Body of pancreas (tissue), 4 donors: ENCODE measurements at regions not wholly inside any gene's neighbourhood (a gene's known extent, or its start where the extent isn't known, plus 50 kb on each side); places are given as distances from the start of the nearest gene placed in this dataset.
"Not testable (repeated sequence)": the region's sequence is repeated elsewhere in the genome, so short reads cannot be mapped to it uniquely, and the experiment has no call there.

Source experiments
- ATAC-seq: fragments of 150-250 bp; one replicate; pipeline ENCODE4 v1.9.1; 2016
- DNase-seq, 4 donors: peaks; one replicate each; pipeline ENCODE4 v3.0.0-alpha.2; 2019
- H3K27ac ChIP-seq, 4 donors: fragments of 200-600 bp; sonication (generic); 1 replicate in 3 of 4; 2 replicates in 1 of 4; pipeline versions ENCODE4 v1.5.1 to v1.6.1; 2016 to 2019; ENCODE audit warnings: mild to moderate bottlenecking in 1 of 4, mixed read lengths in 1 of 4, moderate library complexity in 1 of 4
- H3K27me3 ChIP-seq, 2 donors: fragments of 200-600 bp; sonication (generic); one replicate each; pipeline ENCODE4 v1.6.0; 2016; ENCODE audit warnings: mild to moderate bottlenecking in 1 of 2
- H3K36me3 ChIP-seq, 2 donors: fragments of 200-600 bp; sonication (generic); replicated peaks in 1 of 2; 2 replicates each; pipeline ENCODE4 v1.5.1; 2016; ENCODE audit warnings: low read depth in 2 of 2; ENCODE audit not compliant: insufficient read depth in 1 of 2
- H3K4me1 ChIP-seq: fragments of 200-600 bp; sonication (generic); one replicate; pipeline ENCODE4 v1.6.0; 2016
- H3K4me3 ChIP-seq, 2 donors: fragments of 200-600 bp; sonication (generic); 1 replicate in 1 of 2; 2 replicates in 1 of 2; pipeline ENCODE4 v1.5.1; 2016 to 2019
- H3K9me3 ChIP-seq, 3 donors: fragments of 200-600 bp; sonication (generic); 1 replicate in 2 of 3; 2 replicates in 1 of 3; pipeline ENCODE4 v1.5.1; 2016
- CTCF ChIP-seq, 7 experiments: fragments of 450-650 bp in 4 of 7; fragments of 200-600 bp in 3 of 7; sonication (generic) in 3 of 7; IDR thresholded peaks; one replicate each; pipeline ENCODE4 v1.5.1; 2016 to 2019; ENCODE audit warnings: antibody characterized with exemption in 7 of 7
- POLR2A ChIP-seq, 3 donors: fragments of 450-650 bp; IDR thresholded peaks; one replicate each; pipeline ENCODE4 v1.6.1; 2016; ENCODE audit warnings: antibody characterized with exemption in 3 of 3, mild to moderate bottlenecking in 2 of 3
- WGBS, 2 donors: methylation state at CpG; one replicate each; pipeline ENCODE4 v1.1.5; 2017; 5-methylcytosine and 5-hydroxymethylcytosine counted together
- intact Hi-C: fragments of 100-400 bp; cut with DNase I; formaldehyde crosslinking; loops from one replicate; pipeline ENCODE4 v1.15.1; 2023

- H3K27me3 ChIP-seq = no peaks in the 10 kb centered on the region
- H3K4me3 ChIP-seq = no peak overlapping the region
- no peak for TF ChIP-seq POLR2A (IDR thresholded peaks at IDR 0.05)
- TF ChIP-seq CTCF (IDR thresholded peaks at IDR 0.05) = no peak
- WGBS, 2 donors = 70 to 73% methylated on average over 2 of the region's 2 CpGs
- intact Hi-C loops = no loop called here
- H3K9me3 ChIP-seq = no peaks in the 10 kb centered on the region
- ATAC-seq = no peak
- H3K36me3 ChIP-seq = no peaks in the 10 kb centered on the region
- no peak overlapping the region for H3K27ac ChIP-seq
- DNase-seq = no peak
- H3K4me1 ChIP-seq = peaks cover 14% of the 10 kb centered on the region
Observed at GRCh38 chr3:81997390-81997789, 235.9 kb upstream of the GBE1 start.

GRCh38 chr3:81995329-81995728 lies 233.9 kb upstream of the GBE1 start:
- ATAC-seq = no peak
- H3K4me3 ChIP-seq = no peak overlapping the region
- peaks cover 0 to 3% (median 0%) of the 10 kb centered on the region in 3 donors for H3K9me3 ChIP-seq
- H3K4me1 ChIP-seq = peaks cover under 1% of the 10 kb centered on the region
- 58 to 61% methylated on average over 2 of the region's 2 CpGs for WGBS, 2 donors
- DNase-seq = peak in 1 of 4 donors; percentile 9
- intact Hi-C loops = no loop called here
- no peaks in the 10 kb centered on the region for H3K36me3 ChIP-seq
- no peak overlapping the region for H3K27ac ChIP-seq
- no peak for TF ChIP-seq POLR2A (IDR thresholded peaks at IDR 0.05)
- TF ChIP-seq CTCF (IDR thresholded peaks at IDR 0.05) = peak in 1 of 7 experiments; percentile 44
- H3K27me3 ChIP-seq = no peaks in the 10 kb centered on the region

GRCh38 chr3:81989758-81990157 lies 228.3 kb upstream of the GBE1 start:
- ATAC-seq = no peak
- 86 to 88% methylated on average over 2 of the region's 2 CpGs for WGBS, 2 donors

GRCh38 chr3:81989274-81989673 lies 227.8 kb upstream of the GBE1 start:
- no peaks in the 10 kb centered on the region for H3K27me3 ChIP-seq
- no peak overlapping the region for H3K27ac ChIP-seq
- ATAC-seq = no peak
- H3K4me1 ChIP-seq = no peaks in the 10 kb centered on the region
- DNase-seq = no peak
- no peak overlapping the region for H3K4me3 ChIP-seq
- TF ChIP-seq POLR2A (IDR thresholded peaks at IDR 0.05) (no peak), CTCF (IDR thresholded peaks at IDR 0.05) (no peak)
- intact Hi-C loops = no loop called here
- peaks cover 0 to 3% (median 0%) of the 10 kb centered on the region in 3 donors for H3K9me3 ChIP-seq
- 78% methylated on average over 3 of the region's 3 CpGs for WGBS, 2 donors
- H3K36me3 ChIP-seq = no peaks in the 10 kb centered on the region

More at GRCh38 chr3:81989758-81990157, 228.3 kb upstream of the GBE1 start:
- Histone ChIP-seq H3K9me3 (peaks cover 0 to 3% (median 0%) of the 10 kb centered on the region in 3 donors), H3K4me3 (no peak overlapping the region), H3K27ac (no peak overlapping the region), H3K4me1 (no peaks in the 10 kb centered on the region), H3K36me3 (no peaks in the 10 kb centered on the region), H3K27me3 (no peaks in the 10 kb centered on the region)
- no peak for TF ChIP-seq POLR2A (IDR thresholded peaks at IDR 0.05)
- no peak for TF ChIP-seq CTCF (IDR thresholded peaks at IDR 0.05)
- no peak for DNase-seq
- intact Hi-C loops = no loop called here

- DNase-seq, intact Hi-C loops, H3K4me3 ChIP-seq, ATAC-seq, H3K9me3 ChIP-seq, H3K36me3 ChIP-seq, H3K4me1 ChIP-seq, H3K27ac ChIP-seq, H3K27me3 ChIP-seq: not testable (repeated sequence)
- WGBS, 2 donors = 89% methylated on average over 11 of the region's 11 CpGs
Observed at GRCh38 chr3:81987412-81987811, 226.0 kb upstream of the GBE1 start.
